GM21515 (cell line): ENCODE measurements at regions not wholly inside any gene's neighbourhood (a gene's known extent, or its start where the extent isn't known, plus 50 kb on each side); places are given as distances from the start of the nearest gene placed in this dataset.
A peak's percentile ranks its signal among the peaks of the same experiment; 100 is the strongest.
"Not testable (repeated sequence)": the region's sequence is repeated elsewhere in the genome, so short reads cannot be mapped to it uniquely, and the experiment has no call there.

Source experiments
- ATAC-seq: cut with Tn5 transposase; IDR thresholded peaks from one replicate; pipeline ENCODE4 v1.9.1; 2021; ENCODE audit not compliant: unreplicated experiment

GRCh38 chr5:158224253-158224652 is 365.3 kb upstream of the CLINT1 start:
- no peak for ATAC-seq

- ATAC-seq: no peak
These were observed 364.2 kb upstream of the CLINT1 start for GRCh38 chr5:158223054-158223600.

GRCh38 chr5:158212917-158213316 is 354.0 kb upstream of the CLINT1 start:
- ATAC-seq: no peak

GRCh38 chr5:158212237-158212636 is 353.3 kb upstream of the CLINT1 start:
- ATAC-seq: no peak

- ATAC-seq: no peak
These were observed 350.4 kb upstream of the CLINT1 start for GRCh38 chr5:158209219-158209908.

- ATAC-seq: no peak
These were observed 348.8 kb upstream of the CLINT1 start for GRCh38 chr5:158207733-158208132.

GRCh38 chr5:158205992-158206391 is 347.0 kb upstream of the CLINT1 start:
- no peak for ATAC-seq

GRCh38 chr5:158203261-158203660 is 344.3 kb upstream of the CLINT1 start:
- no peak for ATAC-seq

- no peak for ATAC-seq
These were observed 343.9 kb upstream of the CLINT1 start for GRCh38 chr5:158202801-158203200.

- ATAC-seq: no peak
These were observed 341.7 kb upstream of the CLINT1 start for GRCh38 chr5:158200619-158201018.

GRCh38 chr5:158198636-158199035 is 339.7 kb upstream of the CLINT1 start:
- peak; percentile 96 for ATAC-seq

GRCh38 chr5:158195416-158196210 is 336.7 kb upstream of the CLINT1 start:
- ATAC-seq: no peak

GRCh38 chr5:158194561-158194976 is 335.6 kb upstream of the CLINT1 start:
- no peak for ATAC-seq

- ATAC-seq: not testable (repeated sequence)
These were observed 334.4 kb upstream of the CLINT1 start for GRCh38 chr5:158193395-158193794.

- no peak for ATAC-seq
These were observed 321.5 kb upstream of the CLINT1 start for GRCh38 chr5:158180407-158180806.

GRCh38 chr5:158179271-158179670 is 320.3 kb upstream of the CLINT1 start:
- ATAC-seq: no peak

GRCh38 chr5:158178535-158178934 is 319.6 kb upstream of the CLINT1 start:
- no peak for ATAC-seq

- ATAC-seq: no peak
These were observed 318.2 kb upstream of the CLINT1 start for GRCh38 chr5:158177146-158177545.

GRCh38 chr5:158175934-158176481 is 317.1 kb upstream of the CLINT1 start:
- ATAC-seq: no peak

- peak; percentile 81 for ATAC-seq
These were observed 316.2 kb upstream of the CLINT1 start for GRCh38 chr5:158174918-158175851.

- ATAC-seq: no peak
These were observed 315.1 kb upstream of the CLINT1 start for GRCh38 chr5:158174026-158174425.
